Vagina (tissue), 2 donors: ENCODE measurements at regions not wholly inside any gene's neighbourhood (a gene's known extent, or its start where the extent isn't known, plus 50 kb on each side); places are given as distances from the start of the nearest gene placed in this dataset.

ENCODE experiments used
- DNase-seq, 2 donors: peaks; one replicate each; pipeline ENCODE4 v3.0.0-alpha.2; 2017; ENCODE audit errors: extremely low spot score in 2 of 2
- H3K27ac ChIP-seq: fragments of 200-600 bp; sonication (generic); one replicate; pipeline ENCODE4 v1.5.1; 2019
- H3K27me3 ChIP-seq: fragments of 200-600 bp; sonication (generic); one replicate; pipeline ENCODE4 v1.5.1; 2019
- H3K36me3 ChIP-seq, 2 donors: fragments of 200-600 bp; sonication (generic); one replicate each; pipeline ENCODE4 v1.5.1; 2017 to 2019
- H3K4me1 ChIP-seq: fragments of 200-600 bp; sonication (generic); one replicate; pipeline ENCODE4 v1.5.1; 2019
- H3K4me3 ChIP-seq, 2 donors: fragments of 200-600 bp; sonication (generic); 1 replicate in 1 of 2; 2 replicates in 1 of 2; pipeline ENCODE4 v1.5.1; 2016 to 2019
- H3K9me3 ChIP-seq: fragments of 200-600 bp; sonication (generic); one replicate; pipeline ENCODE4 v1.5.1; 2019
- CTCF ChIP-seq, 3 experiments: fragments of 450-650 bp in 2 of 3; fragments of 200-600 bp in 1 of 3; sonication (generic) in 1 of 3; IDR thresholded peaks; one replicate each; pipeline ENCODE4 v1.5.1; 2017 to 2019; ENCODE audit warnings: antibody characterized with exemption in 3 of 3, mild to moderate bottlenecking in 2 of 3, moderate library complexity in 2 of 3
- POLR2A ChIP-seq, 2 donors: fragments of 450-650 bp; IDR thresholded peaks; one replicate each; pipeline ENCODE4 v1.6.1; 2017; ENCODE audit warnings: antibody characterized with exemption in 2 of 2, mild to moderate bottlenecking in 2 of 2, moderate library complexity in 2 of 2
- POLR2AphosphoS5 ChIP-seq, 2 donors: sonication (generic); formaldehyde crosslinking; IDR thresholded peaks; one replicate each; pipeline ENCODE4 v1.9.0; 2017; ENCODE audit warnings: antibody characterized with exemption in 2 of 2, mild to moderate bottlenecking in 2 of 2, low read depth in 1 of 2; ENCODE audit not compliant: insufficient read depth in 1 of 2
- intact Hi-C: fragments of 100-400 bp; cut with DNase I; formaldehyde crosslinking; loops from one replicate; pipeline ENCODE4 v1.15.1; 2023

GRCh38 chr10:79007421-79008319 lies 61.1 kb upstream of the ZMIZ1 start:
- DNase-seq: no peak
- Histone ChIP-seq H3K36me3 (no peaks in the 10 kb centered on the region), H3K4me1 (peaks cover 18% of the 10 kb centered on the region), H3K27me3 (no peaks in the 10 kb centered on the region), H3K27ac (peak overlapping the region; percentile 42), H3K4me3 (no peak overlapping the region), H3K9me3 (no peaks in the 10 kb centered on the region)
- intact Hi-C loops: no loop called here
- TF ChIP-seq CTCF (IDR thresholded peaks at IDR 0.05): no peak
- TF ChIP-seq POLR2AphosphoS5 (IDR thresholded peaks at IDR 0.05; ENCODE audit: insufficient read depth in 1 of 2, low read depth in 1 of 2): no peak
- no peak for TF ChIP-seq POLR2A (IDR thresholded peaks at IDR 0.05)

DNA sequence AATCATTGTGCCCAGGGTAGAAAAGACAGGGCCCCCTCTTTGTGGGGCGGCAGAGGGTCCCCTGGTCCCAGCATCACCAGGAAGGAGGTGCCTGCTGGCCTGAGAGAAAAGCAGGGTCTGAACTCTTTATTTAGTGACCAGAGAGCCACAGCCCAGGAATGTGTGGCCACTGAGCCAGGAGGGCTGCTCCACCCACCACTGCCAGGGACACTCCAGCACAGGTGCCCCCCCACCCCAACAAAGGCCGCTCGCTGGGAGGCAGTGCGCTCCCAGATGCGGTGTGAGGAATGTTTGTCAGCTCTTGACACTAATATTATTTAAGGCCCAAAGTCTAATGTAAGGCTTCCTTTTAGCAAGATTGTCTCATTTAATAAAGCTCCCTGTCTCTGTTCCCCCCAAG lies 59.6 kb upstream of the ZMIZ1 start:
- no peak for TF ChIP-seq POLR2A (IDR thresholded peaks at IDR 0.05)
- TF ChIP-seq CTCF (IDR thresholded peaks at IDR 0.05): no peak
- no peak for TF ChIP-seq POLR2AphosphoS5 (IDR thresholded peaks at IDR 0.05; ENCODE audit: insufficient read depth in 1 of 2, low read depth in 1 of 2)
- Histone ChIP-seq H3K27me3 (no peaks in the 10 kb centered on the region), H3K27ac (no peak overlapping the region), H3K4me1 (peaks cover 18% of the 10 kb centered on the region), H3K9me3 (no peaks in the 10 kb centered on the region), H3K4me3 (no peak overlapping the region), H3K36me3 (no peaks in the 10 kb centered on the region)
- intact Hi-C loops: no loop called here
- no peak for DNase-seq

DNA sequence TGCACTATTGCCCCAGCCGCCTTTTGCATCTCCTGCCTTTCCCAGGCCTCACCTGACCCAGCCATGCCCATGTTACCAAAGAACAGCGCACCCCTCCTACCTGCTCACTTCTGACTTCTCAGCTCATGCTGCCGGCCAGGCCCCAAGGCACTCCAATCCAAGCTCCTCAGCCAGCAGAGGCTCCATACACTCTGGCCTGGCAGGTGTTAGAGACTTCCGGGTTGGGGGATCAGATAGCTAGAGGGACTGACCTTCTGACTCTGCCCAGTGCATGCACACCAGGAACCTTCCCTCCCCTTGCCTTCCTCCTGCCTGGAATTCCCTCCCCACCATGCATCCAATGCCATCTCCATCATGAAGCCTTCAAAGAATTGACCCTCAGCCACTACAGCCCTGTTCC lies 56.2 kb upstream of the ZMIZ1 start:
- intact Hi-C loops: no loop called here
- TF ChIP-seq CTCF (IDR thresholded peaks at IDR 0.05) (no peak), POLR2AphosphoS5 (IDR thresholded peaks at IDR 0.05; ENCODE audit: insufficient read depth in 1 of 2, low read depth in 1 of 2) (no peak), POLR2A (IDR thresholded peaks at IDR 0.05) (no peak)
- DNase-seq: no peak

GRCh38 chr10:79013406-79013987 lies 55.3 kb upstream of the ZMIZ1 start:
- Histone ChIP-seq H3K27me3 (no peaks in the 10 kb centered on the region), H3K36me3 (no peaks in the 10 kb centered on the region), H3K27ac (no peak overlapping the region), H3K9me3 (no peaks in the 10 kb centered on the region), H3K4me1 (peaks cover 4% of the 10 kb centered on the region), H3K4me3 (no peak overlapping the region)
- no peak for DNase-seq
- TF ChIP-seq CTCF (IDR thresholded peaks at IDR 0.05): no peak
- intact Hi-C loops: no loop called here

More for the DNA sequence above, 56.2 kb upstream of the ZMIZ1 start:
- Histone ChIP-seq H3K4me1 (peaks cover 7% of the 10 kb centered on the region), H3K36me3 (no peaks in the 10 kb centered on the region), H3K27me3 (no peaks in the 10 kb centered on the region), H3K9me3 (no peaks in the 10 kb centered on the region), H3K27ac (no peak overlapping the region), H3K4me3 (no peak overlapping the region)

DNA sequence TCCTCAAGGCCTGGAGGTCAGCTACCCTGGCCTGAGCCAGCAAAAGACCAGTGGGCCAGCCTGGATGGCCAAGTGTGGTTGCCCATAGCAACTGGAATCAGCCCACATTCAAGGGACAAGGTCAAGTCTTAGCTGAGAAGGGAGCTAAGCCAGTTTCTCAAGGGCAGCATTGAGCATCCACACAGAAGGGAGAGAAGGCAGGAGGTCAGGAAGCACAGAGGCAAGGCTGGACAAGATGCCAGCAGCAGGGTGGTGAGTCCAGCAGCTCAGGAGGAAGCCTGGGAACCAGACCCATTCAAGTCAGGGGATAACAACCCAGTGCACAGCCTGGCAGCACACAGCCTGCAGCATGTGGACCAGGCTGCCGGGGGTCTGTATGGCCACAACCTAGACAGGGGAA lies 54.0 kb upstream of the ZMIZ1 start:
- TF ChIP-seq POLR2AphosphoS5 (IDR thresholded peaks at IDR 0.05; ENCODE audit: insufficient read depth in 1 of 2, low read depth in 1 of 2): no peak
- TF ChIP-seq CTCF (IDR thresholded peaks at IDR 0.05): no peak
- no peak overlapping the region for H3K27ac ChIP-seq
- H3K27me3 ChIP-seq: no peaks in the 10 kb centered on the region
- H3K9me3 ChIP-seq: no peaks in the 10 kb centered on the region
- H3K4me3 ChIP-seq: no peak overlapping the region
- no peaks in the 10 kb centered on the region for H3K36me3 ChIP-seq
- peaks cover 15% of the 10 kb centered on the region for H3K4me1 ChIP-seq
- intact Hi-C loops: no loop called here
- DNase-seq: no peak
